ENCODE measurements at regions not wholly inside any gene's neighbourhood (a gene's known extent, or its start where the extent isn't known, plus 50 kb on each side); places are given as distances from the start of the nearest gene placed in this dataset.

DNA sequence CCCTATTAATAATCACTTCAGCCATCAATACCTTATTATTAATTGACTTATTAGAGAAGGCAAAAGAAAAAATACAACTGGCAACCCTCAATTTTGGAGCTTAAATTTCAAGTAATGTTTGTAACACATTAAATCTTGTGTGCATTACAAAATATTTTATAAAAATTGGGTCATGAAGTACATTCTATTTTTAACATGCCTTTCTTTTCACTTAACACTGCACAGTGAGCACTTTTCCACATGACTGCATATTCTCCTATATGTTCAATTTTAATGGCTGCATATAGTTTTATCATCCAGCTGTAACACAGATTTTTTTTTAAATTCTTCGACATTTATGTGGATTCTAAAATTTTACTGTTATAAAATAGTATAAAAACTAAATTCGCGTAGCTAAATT, 92.5 kb downstream of the SLC17A6 start:
- Histone ChIP-seq H3K9me2 (replicated peaks; ENCODE audit: low read depth, low read length) (no peaks in the 10 kb centered on the region), H3K4me1 (ENCODE audit: insufficient read depth, low read length, poor library complexity, severe bottlenecking) (no peaks in the 10 kb centered on the region), H3K4me3 (ENCODE audit: low read length, poor library complexity, severe bottlenecking) (no peak overlapping the region), H3F3A (ENCODE audit: low read depth) (no peaks in the 10 kb centered on the region), H3K79me2 (ENCODE audit: insufficient read depth, low read length) (no peaks in the 10 kb centered on the region), H3K9me3 (ENCODE audit: insufficient read depth, low read depth, low read length) (no peaks in the 10 kb centered on the region), H3K36me3 (ENCODE audit: insufficient read depth, low read length) (no peaks in the 10 kb centered on the region), H3K27me3 (ENCODE audit: insufficient read depth, low read length, poor library complexity, severe bottlenecking) (no peaks in the 10 kb centered on the region), H2AFZ (ENCODE audit: low read length) (no peak overlapping the region), H3K9ac (ENCODE audit: low read depth, low read length, poor library complexity, severe bottlenecking) (no peak overlapping the region), H4K20me1 (ENCODE audit: insufficient read depth, low read length, poor library complexity, severe bottlenecking) (no peaks in the 10 kb centered on the region), H3K4me2 (ENCODE audit: low read depth, low read length, poor library complexity, severe bottlenecking) (no peak overlapping the region)
- TF ChIP-seq CTCF (conservative IDR thresholded peaks at IDR 0.05; ENCODE audit: low read length) (no peak), EZH2phosphoT487 (IDR thresholded peaks at IDR 0.05; ENCODE audit: borderline replicate concordance) (no peak)

DNA sequence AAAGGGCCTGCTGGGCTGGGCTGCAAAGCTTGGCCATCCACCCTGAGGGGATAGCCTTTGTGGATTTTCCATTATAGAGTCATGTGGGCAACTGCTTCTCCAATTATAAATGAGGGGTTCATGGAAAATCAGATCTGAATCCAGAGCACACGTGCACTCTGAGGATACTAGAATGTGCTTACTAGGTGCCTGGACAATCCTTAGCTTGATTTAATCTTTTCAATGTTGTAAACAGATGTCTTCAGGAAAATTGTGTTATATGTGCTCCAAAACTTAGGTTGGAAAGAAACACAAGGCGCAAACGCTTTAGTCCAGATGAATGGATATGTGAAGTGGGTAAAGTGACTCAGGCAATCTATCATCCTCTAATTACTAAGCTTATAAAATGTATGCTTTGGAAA, 92.0 kb downstream of the SLC17A6 start:
- Histone ChIP-seq H3F3A (ENCODE audit: low read depth) (no peaks in the 10 kb centered on the region), H2AFZ (ENCODE audit: low read length) (no peak overlapping the region), H3K4me3 (ENCODE audit: low read length, poor library complexity, severe bottlenecking) (no peak overlapping the region), H3K27me3 (ENCODE audit: insufficient read depth, low read length, poor library complexity, severe bottlenecking) (no peaks in the 10 kb centered on the region), H3K9me3 (ENCODE audit: insufficient read depth, low read depth, low read length) (no peaks in the 10 kb centered on the region), H3K9ac (ENCODE audit: low read depth, low read length, poor library complexity, severe bottlenecking) (no peak overlapping the region), H3K4me2 (ENCODE audit: low read depth, low read length, poor library complexity, severe bottlenecking) (no peak overlapping the region), H3K79me2 (ENCODE audit: insufficient read depth, low read length) (no peaks in the 10 kb centered on the region), H4K20me1 (ENCODE audit: insufficient read depth, low read length, poor library complexity, severe bottlenecking) (no peaks in the 10 kb centered on the region), H3K36me3 (ENCODE audit: insufficient read depth, low read length) (no peaks in the 10 kb centered on the region), H3K9me2 (replicated peaks; ENCODE audit: low read depth, low read length) (no peaks in the 10 kb centered on the region), H3K4me1 (ENCODE audit: insufficient read depth, low read length, poor library complexity, severe bottlenecking) (no peaks in the 10 kb centered on the region)
- TF ChIP-seq CTCF (conservative IDR thresholded peaks at IDR 0.05; ENCODE audit: low read length) (no peak), EZH2phosphoT487 (IDR thresholded peaks at IDR 0.05; ENCODE audit: borderline replicate concordance) (no peak)

All from Loucy (cell line).